HCT116 (cell line): ENCODE measurements at regions not wholly inside any gene's neighbourhood (a gene's known extent, or its start where the extent isn't known, plus 50 kb on each side); places are given as distances from the start of the nearest gene placed in this dataset.

Experiments used
- CEBPB ChIP-seq: IDR thresholded peaks from 2 replicates; pipeline ENCODE4 v1.6.1; 2012; ENCODE audit warnings: low read depth
- CTCF ChIP-seq, 3 experiments: fragments of 200-600 bp in 1 of 3; sonication (generic) in 1 of 3; IDR thresholded peaks in 2 of 3; conservative IDR thresholded peaks in 1 of 3; 2 replicates each; pipeline ENCODE4 v1.5.1; 2012 to 2017; ENCODE audit warnings: low read depth in 2 of 3, low read length in 2 of 3, antibody characterized with exemption in 1 of 3, borderline replicate concordance in 1 of 3, control low read depth in 1 of 3, mild to moderate bottlenecking in 1 of 3, mixed read lengths in 1 of 3, mixed run types in 1 of 3, moderate library complexity in 1 of 3; ENCODE audit not compliant: insufficient read depth in 1 of 3
- EGR1 ChIP-seq: IDR thresholded peaks from 2 replicates; pipeline ENCODE4 v1.6.1; 2012; ENCODE audit warnings: low read depth
- FOSL1 ChIP-seq: IDR thresholded peaks from 2 replicates; pipeline ENCODE4 v1.6.1; 2012; ENCODE audit warnings: low read depth
- JUND ChIP-seq: IDR thresholded peaks from 2 replicates; pipeline ENCODE4 v1.6.1; 2012
- MAX ChIP-seq: IDR thresholded peaks from 2 replicates; pipeline ENCODE4 v1.6.1; 2012
- POLR2AphosphoS5 ChIP-seq: IDR thresholded peaks from 2 replicates; pipeline ENCODE4 v1.6.1; 2011; ENCODE audit warnings: mild to moderate bottlenecking, low read depth, low read length, moderate library complexity
- RAD21 ChIP-seq: IDR thresholded peaks from 2 replicates; pipeline ENCODE4 v1.6.1; 2012; ENCODE audit warnings: low read depth, mild to moderate bottlenecking
- REST ChIP-seq: IDR thresholded peaks from 2 replicates; pipeline ENCODE4 v1.6.1; 2012; ENCODE audit warnings: low read depth
- ZBTB33 ChIP-seq: IDR thresholded peaks from 2 replicates; pipeline ENCODE4 v1.6.1; 2011; ENCODE audit warnings: mild to moderate bottlenecking, low read length, moderate library complexity; ENCODE audit not compliant: insufficient replicate concordance; ENCODE audit errors: extremely low read depth

- TF ChIP-seq REST: no peak
- no peak for TF ChIP-seq MAX
- TF ChIP-seq FOSL1: no peak
- no peak for TF ChIP-seq CTCF (IDR thresholded peaks at IDR 0.05 in 2 of 3, conservative IDR thresholded peaks at IDR 0.05 in 1 of 3; ENCODE audit: borderline replicate concordance in 1 of 3, insufficient read depth in 1 of 3, low read depth in 2 of 3, low read length in 2 of 3)
- no peak for TF ChIP-seq EGR1
- TF ChIP-seq RAD21: no peak
- no peak for TF ChIP-seq POLR2AphosphoS5
- TF ChIP-seq CEBPB: no peak
- no peak for TF ChIP-seq JUND
- TF ChIP-seq ZBTB33: no peak
These were observed 572.3 kb downstream of the PRKD1 start for GRCh38 chr14:29355331-29355730.
